ENCODE measurements at regions not wholly inside any gene's neighbourhood (a gene's known extent, or its start where the extent isn't known, plus 50 kb on each side); places are given as distances from the start of the nearest gene placed in this dataset.
"Not testable (repeated sequence)": the region's sequence is repeated elsewhere in the genome, so short reads cannot be mapped to it uniquely, and the experiment has no call there.

GRCh38 chr12:19671695-19672094, 232.4 kb downstream of the AEBP2 start:
- no peak for DNase-seq

- DNase-seq = no peak
These were observed 235.1 kb downstream of the AEBP2 start for GRCh38 chr12:19674437-19674836.

- no peak for DNase-seq
These were observed 236.1 kb downstream of the AEBP2 start for GRCh38 chr12:19675361-19675760.

- DNase-seq = not testable (repeated sequence)
These were observed 239.2 kb downstream of the AEBP2 start for GRCh38 chr12:19678501-19678900.

- no peak for DNase-seq
These were observed 241.7 kb downstream of the AEBP2 start for GRCh38 chr12:19681007-19681406.

- no peak for DNase-seq
These were observed 244.1 kb downstream of the AEBP2 start for GRCh38 chr12:19683178-19683927.

- no peak for DNase-seq
These were observed 248.1 kb downstream of the AEBP2 start for GRCh38 chr12:19687371-19687770.

GRCh38 chr12:19688532-19688931, 249.2 kb downstream of the AEBP2 start:
- no peak for DNase-seq

GRCh38 chr12:19689226-19689625, 249.9 kb downstream of the AEBP2 start:
- DNase-seq = no peak

- DNase-seq = no peak
These were observed 250.6 kb downstream of the AEBP2 start for GRCh38 chr12:19689801-19690472.

GRCh38 chr12:19692091-19692490, 252.8 kb downstream of the AEBP2 start:
- no peak for DNase-seq

- no peak for DNase-seq
These were observed 253.3 kb downstream of the AEBP2 start for GRCh38 chr12:19692566-19692965.

- DNase-seq = no peak
These were observed 255.3 kb downstream of the AEBP2 start for GRCh38 chr12:19694627-19695026.

- DNase-seq = no peak
These were observed 256.2 kb downstream of the AEBP2 start for GRCh38 chr12:19695244-19696098.

GRCh38 chr12:19700969-19701368, 261.7 kb downstream of the AEBP2 start:
- no peak for DNase-seq

- DNase-seq = no peak
These were observed 265.7 kb downstream of the AEBP2 start for GRCh38 chr12:19704966-19705365.

- DNase-seq = no peak
These were observed 267.6 kb downstream of the AEBP2 start for GRCh38 chr12:19706936-19707335.

- DNase-seq = no peak
These were observed 268.7 kb downstream of the AEBP2 start for GRCh38 chr12:19707948-19708409.

GRCh38 chr12:19709889-19710288, 270.6 kb downstream of the AEBP2 start:
- no peak for DNase-seq

- no peak for DNase-seq
These were observed 271.8 kb downstream of the AEBP2 start for GRCh38 chr12:19710811-19711793.

- no peak for DNase-seq
These were observed 272.7 kb downstream of the AEBP2 start for GRCh38 chr12:19712041-19712440.

- DNase-seq = no peak
These were observed 279.1 kb downstream of the AEBP2 start for GRCh38 chr12:19718401-19718800.

Data from stimulated activated CD4-positive, alpha-beta T cell treated with anti-CD3 and anti-CD28 coated beads, Interleukin-2, amount 100 ng/mL, for 24 hours (primary cell).